Neural progenitor cell (in vitro differentiated cells): ENCODE measurements at regions not wholly inside any gene's neighbourhood (a gene's known extent, or its start where the extent isn't known, plus 50 kb on each side); places are given as distances from the start of the nearest gene placed in this dataset.

ENCODE experiments used
- DNase-seq: peaks from one replicate; pipeline ENCODE4 v3.0.0-alpha.2; 2016; ENCODE audit warnings: low spot score
- H2AFZ ChIP-seq: fragments of 200-600 bp; sonication (generic); replicated peaks from 2 replicates; pipeline ENCODE4 v1.6.1; 2016; ENCODE audit warnings: antibody characterized with exemption
- H3F3A ChIP-seq: fragments of 200-600 bp; sonication (generic); 2 replicates; pipeline ENCODE4 v1.6.1; 2016; ENCODE audit warnings: antibody characterized with exemption, low read depth
- H3K27ac ChIP-seq: fragments of 200-600 bp; sonication (generic); 2 replicates; pipeline ENCODE4 v1.5.1; 2016; ENCODE audit warnings: mild to moderate bottlenecking
- H3K27me3 ChIP-seq: fragments of 200-600 bp; sonication (generic); 2 replicates; pipeline ENCODE4 v1.6.1; 2016; ENCODE audit warnings: mild to moderate bottlenecking, moderate library complexity
- H3K36me3 ChIP-seq: fragments of 200-600 bp; sonication (generic); 2 replicates; pipeline ENCODE4 v1.5.1; 2016
- H3K4me1 ChIP-seq: fragments of 200-600 bp; sonication (generic); 2 replicates; pipeline ENCODE4 v1.6.1; 2016; ENCODE audit warnings: mixed run types
- H3K4me2 ChIP-seq: fragments of 200-600 bp; sonication (generic); 2 replicates; pipeline ENCODE4 v1.6.1; 2016
- H3K4me3 ChIP-seq: fragments of 200-600 bp; sonication (generic); 2 replicates; pipeline ENCODE4 v1.5.1; 2016
- H3K79me2 ChIP-seq: fragments of 200-600 bp; sonication (generic); 2 replicates; pipeline ENCODE4 v1.6.1; 2016; ENCODE audit warnings: low read depth
- H3K9ac ChIP-seq: fragments of 200-600 bp; sonication (generic); 2 replicates; pipeline ENCODE4 v1.6.1; 2016
- H3K9me3 ChIP-seq: fragments of 200-600 bp; sonication (generic); 2 replicates; pipeline ENCODE4 v1.5.1; 2016; ENCODE audit warnings: low read depth
- H4K20me1 ChIP-seq: fragments of 200-600 bp; sonication (generic); 2 replicates; pipeline ENCODE4 v1.6.1; 2016; ENCODE audit warnings: low read depth
- H3K27ac Mint-ChIP-seq: 3 replicates; pipeline ENCODE4 v1.8.0; 2021; ENCODE audit warnings: mixed read lengths
- H3K27me3 Mint-ChIP-seq: 2 replicates; pipeline ENCODE4 v1.8.0; 2022; ENCODE audit warnings: low read depth, mild to moderate bottlenecking, inconsistent platforms, moderate library complexity, mixed read lengths; ENCODE audit not compliant: insufficient read depth
- H3K36me3 Mint-ChIP-seq: 3 replicates; pipeline ENCODE4 v1.8.0; 2021; ENCODE audit warnings: mixed read lengths
- H3K4me1 Mint-ChIP-seq: 3 replicates; pipeline ENCODE4 v1.8.0; 2021; ENCODE audit warnings: mixed read lengths
- H3K4me3 Mint-ChIP-seq: 3 replicates; pipeline ENCODE4 v1.8.0; 2021; ENCODE audit warnings: mild to moderate bottlenecking, moderate library complexity, mixed read lengths
- H3K9me3 Mint-ChIP-seq: 3 replicates; pipeline ENCODE4 v1.8.0; 2020; ENCODE audit warnings: mixed read lengths
- CTCF ChIP-seq: fragments of 200-600 bp; sonication (generic); IDR thresholded peaks from 2 replicates; pipeline ENCODE4 v1.5.1; 2017; ENCODE audit warnings: antibody characterized with exemption, mild to moderate bottlenecking
- EZH2 ChIP-seq: fragments of 200-600 bp; sonication (generic); IDR thresholded peaks from 2 replicates; pipeline ENCODE4 v1.6.1; 2017; ENCODE audit warnings: antibody characterized with exemption, mild to moderate bottlenecking, moderate library complexity
- EZH2phosphoT487 ChIP-seq: fragments of 200-600 bp; sonication (generic); IDR thresholded peaks from 2 replicates; pipeline ENCODE4 v1.6.1; 2017; ENCODE audit warnings: antibody characterized with exemption

- Histone ChIP-seq H3K4me3 (no peak overlapping the region), H3K9ac (no peak overlapping the region), H4K20me1 (no peaks in the 10 kb centered on the region), H3K79me2 (no peaks in the 10 kb centered on the region), H3K9me3 (no peaks in the 10 kb centered on the region), H2AFZ (no peak overlapping the region), H3K27me3 (no peaks in the 10 kb centered on the region), H3K27ac (no peak overlapping the region), H3K4me1 (no peaks in the 10 kb centered on the region), H3K36me3 (no peaks in the 10 kb centered on the region), H3F3A (no peaks in the 10 kb centered on the region), H3K4me2 (no peak overlapping the region)
- Mint-ChIP-seq H3K27me3 (peaks cover 4% of the 10 kb centered on the region), H3K4me1 (no peaks in the 10 kb centered on the region), H3K4me3 (no peak overlapping the region), H3K36me3 (no peaks in the 10 kb centered on the region), H3K27ac (no peak overlapping the region), H3K9me3 (no peaks in the 10 kb centered on the region)
- DNase-seq = no peak
- TF ChIP-seq EZH2 (no peak), CTCF (no peak), EZH2phosphoT487 (no peak)
These were observed 124.7 kb upstream of the LNX1 start for GRCh38 chr4:53716011-53716410.

GRCh38 chr4:53714236-53715140, 123.2 kb upstream of the LNX1 start:
- no peak overlapping the region for H3K27ac Mint-ChIP-seq
- H3K79me2 ChIP-seq = no peaks in the 10 kb centered on the region
- no peaks in the 10 kb centered on the region for H3K9me3 ChIP-seq
- no peak for TF ChIP-seq EZH2
- no peak for TF ChIP-seq EZH2phosphoT487
- no peak for TF ChIP-seq CTCF
- H3K36me3 Mint-ChIP-seq = no peaks in the 10 kb centered on the region
- no peak for DNase-seq
- H3K36me3 ChIP-seq = no peaks in the 10 kb centered on the region
- no peak overlapping the region for H3K4me2 ChIP-seq
- H3K9me3 Mint-ChIP-seq = no peaks in the 10 kb centered on the region
- H3K4me3 Mint-ChIP-seq = no peak overlapping the region
- no peak overlapping the region for H2AFZ ChIP-seq
- H3K27me3 ChIP-seq = no peaks in the 10 kb centered on the region
- H3K4me3 ChIP-seq = no peak overlapping the region
- H3K4me1 ChIP-seq = no peaks in the 10 kb centered on the region
- no peak overlapping the region for H3K9ac ChIP-seq
- no peak overlapping the region for H3K27ac ChIP-seq
- H3F3A ChIP-seq = no peaks in the 10 kb centered on the region
- no peaks in the 10 kb centered on the region for H3K4me1 Mint-ChIP-seq
- H3K27me3 Mint-ChIP-seq = peaks cover 2% of the 10 kb centered on the region
- no peaks in the 10 kb centered on the region for H4K20me1 ChIP-seq

- no peaks in the 10 kb centered on the region for H3K36me3 ChIP-seq
- H3K27ac Mint-ChIP-seq = no peak overlapping the region
- H3K4me3 ChIP-seq = no peak overlapping the region
- H4K20me1 ChIP-seq = no peaks in the 10 kb centered on the region
- no peak overlapping the region for H3K9ac ChIP-seq
- no peak for DNase-seq
- no peak overlapping the region for H3K4me3 Mint-ChIP-seq
- no peak overlapping the region for H3K27ac ChIP-seq
- H3K27me3 ChIP-seq = no peaks in the 10 kb centered on the region
- H3K4me1 ChIP-seq = no peaks in the 10 kb centered on the region
- TF ChIP-seq CTCF (no peak), EZH2 (no peak), EZH2phosphoT487 (no peak)
- no peaks in the 10 kb centered on the region for H3K9me3 ChIP-seq
- no peak overlapping the region for H2AFZ ChIP-seq
- H3F3A ChIP-seq = no peaks in the 10 kb centered on the region
- H3K4me2 ChIP-seq = no peak overlapping the region
- no peaks in the 10 kb centered on the region for H3K4me1 Mint-ChIP-seq
- H3K79me2 ChIP-seq = no peaks in the 10 kb centered on the region
- no peaks in the 10 kb centered on the region for H3K36me3 Mint-ChIP-seq
- H3K27me3 Mint-ChIP-seq = peaks cover 2% of the 10 kb centered on the region
- H3K9me3 Mint-ChIP-seq = no peaks in the 10 kb centered on the region
These were observed 122.5 kb upstream of the LNX1 start for GRCh38 chr4:53713767-53714166.
